DMS153 treated with DMSO at 0.1 percent for 48 hours (cell line): ENCODE measurements at regions not wholly inside any gene's neighbourhood (a gene's known extent, or its start where the extent isn't known, plus 50 kb on each side); places are given as distances from the start of the nearest gene placed in this dataset.

ENCODE experiments used
- DNase-seq: peaks from one replicate; lab custom pipeline; 2025; ENCODE audit not compliant: unreplicated experiment; lab: John Stamatoyannopoulos, UW

DNA sequence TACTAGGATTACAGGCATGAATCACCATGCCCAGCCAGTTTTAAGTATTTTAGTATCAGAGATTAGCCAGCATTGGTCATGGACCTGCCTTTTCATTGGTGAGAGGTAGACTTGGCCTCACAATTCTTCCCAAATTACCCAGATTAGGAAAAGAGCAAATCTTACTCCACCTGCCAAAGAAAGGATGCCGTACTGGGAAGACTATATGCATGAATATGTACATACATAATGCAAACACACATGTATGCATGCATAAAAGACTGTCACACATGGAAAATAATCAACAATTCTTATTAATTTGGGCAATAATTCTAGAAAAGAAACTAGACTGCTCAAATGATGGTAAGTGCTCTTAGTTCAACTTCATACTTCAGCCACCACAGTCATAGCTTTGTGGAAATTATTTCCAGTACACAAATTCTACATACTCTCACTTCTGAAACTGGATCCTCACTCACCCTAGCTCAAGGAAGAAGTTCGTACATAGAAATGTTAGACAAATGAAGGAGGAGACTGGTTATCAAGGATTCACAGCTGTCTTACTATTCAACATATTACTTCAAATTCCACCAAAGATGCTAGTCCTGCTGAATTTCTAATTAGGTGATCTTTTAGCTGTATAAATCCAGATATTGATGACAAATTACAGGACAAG lies 73.7 kb downstream of the MINAR2 start:
- DNase-seq = no peak

DNA sequence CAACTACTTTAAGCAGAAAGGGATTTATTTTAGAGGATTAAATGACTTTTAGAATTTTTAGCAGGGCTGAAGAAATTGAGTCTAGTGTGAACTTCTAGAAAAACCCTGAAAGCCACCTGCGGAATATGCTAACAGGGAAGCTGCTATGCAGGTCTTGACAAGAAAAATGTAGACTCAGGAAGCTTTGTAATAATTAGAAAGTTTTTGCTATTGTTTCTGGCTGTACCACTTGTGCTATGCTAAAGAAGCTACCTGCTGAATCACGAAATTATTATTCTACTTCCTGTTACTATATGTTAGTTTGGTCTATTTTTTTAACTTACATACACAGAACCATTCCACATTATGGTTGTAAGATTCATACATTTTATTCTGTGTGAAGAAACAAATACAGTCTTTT lies 74.0 kb upstream of the CHSY3 start:
- no peak for DNase-seq

DNA sequence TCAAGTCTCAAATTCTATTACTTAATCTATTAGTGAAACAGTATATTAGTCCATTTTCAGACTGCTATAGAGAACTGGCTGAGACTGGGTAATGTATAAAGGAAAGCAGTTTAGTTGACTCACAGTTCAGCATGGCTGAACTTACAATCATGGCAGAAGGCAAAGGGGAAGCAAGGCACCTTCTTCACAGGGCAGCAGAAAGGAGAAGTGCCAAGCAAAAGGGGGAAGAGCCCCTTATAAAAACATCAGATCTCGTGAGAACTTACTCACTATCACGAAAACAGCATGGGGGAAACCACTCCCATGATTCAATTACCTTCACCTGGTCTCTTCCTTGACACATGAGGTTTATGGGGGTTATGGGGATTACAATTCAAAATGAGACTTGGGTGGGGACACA lies 67.9 kb upstream of the CHSY3 start:
- DNase-seq = no peak

DNA sequence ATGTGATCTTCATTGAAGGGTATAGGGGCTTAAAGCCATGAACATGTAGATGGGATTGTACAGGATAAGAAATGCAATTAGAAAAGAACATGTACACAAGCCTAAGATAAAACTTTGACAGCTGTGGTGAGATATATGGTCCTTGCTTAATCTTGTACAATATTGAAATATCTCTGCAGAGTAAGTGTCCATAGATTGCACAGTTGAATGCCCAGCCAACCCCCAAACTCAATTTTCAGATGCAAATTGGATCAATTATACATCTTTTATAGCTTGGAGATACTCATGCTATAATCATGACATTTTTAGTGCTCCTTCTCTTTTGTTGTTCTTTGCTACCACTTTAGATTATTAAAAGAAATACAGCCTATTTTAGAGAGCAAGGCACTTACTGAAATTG lies 59.5 kb upstream of the CHSY3 start:
- DNase-seq = no peak

DNA sequence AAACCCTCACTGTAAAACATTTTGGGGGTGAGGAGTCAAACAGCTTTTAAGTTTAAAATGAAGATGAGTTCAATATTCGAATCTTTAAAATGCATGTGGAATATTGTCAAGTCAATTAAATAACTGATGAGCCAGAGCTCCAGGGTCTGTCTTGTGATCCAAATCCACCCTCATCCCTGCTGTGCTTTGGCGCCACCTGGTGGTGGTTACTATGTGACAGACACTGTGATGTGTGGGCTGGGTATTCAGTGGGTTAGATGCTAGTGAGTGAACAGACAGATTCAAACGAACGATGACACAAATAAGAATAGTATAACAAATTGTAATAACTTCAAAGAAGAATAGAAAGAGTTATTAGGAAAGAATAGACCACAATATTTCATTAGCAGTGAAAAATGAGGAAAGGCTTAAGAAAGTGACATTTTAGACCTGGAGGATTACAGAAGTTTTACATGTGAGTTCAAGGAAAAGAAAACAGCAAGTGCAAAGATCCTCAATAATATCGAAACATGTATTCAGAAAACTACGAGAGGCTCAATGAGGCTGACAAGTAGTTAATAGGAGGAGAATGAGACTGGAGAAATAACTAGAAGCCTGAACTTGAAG lies 51.4 kb upstream of the CHSY3 start:
- peak; percentile 0 for DNase-seq

DNA sequence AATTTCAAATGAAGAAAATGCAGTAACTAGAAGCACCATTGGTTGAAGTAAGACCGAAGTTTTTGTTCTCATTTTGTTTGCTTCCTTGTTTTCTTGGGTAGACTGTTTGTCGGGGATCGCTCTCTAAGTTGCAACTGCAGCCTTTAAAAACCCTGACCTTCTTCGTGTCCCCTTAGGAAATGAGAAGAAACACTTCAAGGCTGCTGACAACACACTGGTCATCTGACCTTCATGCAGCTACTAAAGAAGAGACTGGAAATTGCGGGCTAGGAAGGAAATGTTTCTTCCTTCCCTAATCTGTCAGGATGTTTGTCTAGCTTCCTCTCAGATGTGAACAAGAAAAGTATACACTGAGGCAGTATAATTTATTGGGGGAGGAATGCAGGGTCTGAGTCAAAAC lies 50.7 kb upstream of the CHSY3 start:
- no peak for DNase-seq
